HG02884 (cell line): ENCODE measurements at regions not wholly inside any gene's neighbourhood (a gene's known extent, or its start where the extent isn't known, plus 50 kb on each side); places are given as distances from the start of the nearest gene placed in this dataset.

Experiments used
- ATAC-seq: cut with Tn5 transposase; IDR thresholded peaks from one replicate; pipeline ENCODE4 v1.9.1; 2021; ENCODE audit warnings: mild to moderate bottlenecking, moderate library complexity; ENCODE audit not compliant: unreplicated experiment

- no peak for ATAC-seq
These were observed 119.7 kb downstream of the CD47 start for GRCh38 chr3:107970993-107971580.

- ATAC-seq: no peak
These were observed 120.6 kb downstream of the CD47 start for GRCh38 chr3:107969994-107970819.

GRCh38 chr3:107969525-107969924, 121.3 kb downstream of the CD47 start:
- no peak for ATAC-seq

- ATAC-seq: no peak
These were observed 124.6 kb downstream of the CD47 start for GRCh38 chr3:107966276-107966675.

GRCh38 chr3:107965136-107965655, 125.6 kb downstream of the CD47 start:
- no peak for ATAC-seq

GRCh38 chr3:107963581-107963980, 127.2 kb downstream of the CD47 start:
- ATAC-seq: no peak

- ATAC-seq: no peak
These were observed 127.9 kb downstream of the CD47 start for GRCh38 chr3:107962946-107963345.

GRCh38 chr3:107962037-107962436, 128.8 kb downstream of the CD47 start:
- no peak for ATAC-seq

GRCh38 chr3:107959550-107960154, 131.2 kb downstream of the CD47 start:
- no peak for ATAC-seq

- ATAC-seq: no peak
These were observed 132.7 kb downstream of the CD47 start for GRCh38 chr3:107958146-107958545.

- no peak for ATAC-seq
These were observed 133.6 kb downstream of the CD47 start for GRCh38 chr3:107956991-107957900.

GRCh38 chr3:107954845-107955244, 136.0 kb downstream of the CD47 start:
- no peak for ATAC-seq

GRCh38 chr3:107953722-107954121, 137.1 kb downstream of the CD47 start:
- ATAC-seq: no peak

- ATAC-seq: no peak
These were observed 139.7 kb downstream of the CD47 start for GRCh38 chr3:107951126-107951525.

GRCh38 chr3:107950417-107950816, 140.4 kb downstream of the CD47 start:
- no peak for ATAC-seq

- ATAC-seq: no peak
These were observed 141.3 kb downstream of the CD47 start for GRCh38 chr3:107949394-107949970.

GRCh38 chr3:107947203-107947602, 143.6 kb downstream of the CD47 start:
- ATAC-seq: no peak

GRCh38 chr3:107946700-107947099, 144.1 kb downstream of the CD47 start:
- no peak for ATAC-seq

- no peak for ATAC-seq
These were observed 145.3 kb downstream of the CD47 start for GRCh38 chr3:107945417-107946094.
